ENCODE measurements at regions not wholly inside any gene's neighbourhood (a gene's known extent, or its start where the extent isn't known, plus 50 kb on each side); places are given as distances from the start of the nearest gene placed in this dataset.

- WGBS, 2 donors, result 55 to 70% methylated on average over 3 of the region's 3 CpGs
- Histone ChIP-seq H3K27me3 (no peaks in the 10 kb centered on the region), H3K9me3 (no peaks in the 10 kb centered on the region), H3K4me1 (peaks cover 0 to 5% (median 0%) of the 10 kb centered on the region in 4 donors), H3K27ac (no peak overlapping the region), H3K4me3 (no peak overlapping the region), H3K36me3 (no peaks in the 10 kb centered on the region)
- TF ChIP-seq CTCF (IDR thresholded peaks at IDR 0.05) (no peak), EP300 (IDR thresholded peaks at IDR 0.05) (no peak), POLR2A (IDR thresholded peaks at IDR 0.05) (no peak)
- no peak for DNase-seq (ENCODE audit: low spot score in 2 of 2)
These were observed 92.5 kb downstream of the GASK1B start for GRCh38 chr4:158080354-158080753.

GRCh38 chr4:158079661-158080060 is 93.2 kb downstream of the GASK1B start:
- WGBS, 2 donors, result 51 to 54% methylated on average over 2 of the region's 2 CpGs
- TF ChIP-seq POLR2A (IDR thresholded peaks at IDR 0.05) (no peak), EP300 (IDR thresholded peaks at IDR 0.05) (no peak), CTCF (IDR thresholded peaks at IDR 0.05) (no peak)
- Histone ChIP-seq H3K27ac (no peak overlapping the region), H3K9me3 (no peaks in the 10 kb centered on the region), H3K4me3 (no peak overlapping the region), H3K4me1 (peaks cover 0 to 5% (median 0%) of the 10 kb centered on the region in 4 donors), H3K27me3 (no peaks in the 10 kb centered on the region), H3K36me3 (no peaks in the 10 kb centered on the region)
- no peak for DNase-seq (ENCODE audit: low spot score in 2 of 2)

- Histone ChIP-seq H3K27ac (no peak overlapping the region), H3K9me3 (no peaks in the 10 kb centered on the region), H3K4me3 (no peak overlapping the region), H3K4me1 (peaks cover 0 to 5% (median 0%) of the 10 kb centered on the region in 4 donors), H3K27me3 (no peaks in the 10 kb centered on the region), H3K36me3 (no peaks in the 10 kb centered on the region)
- no peak for TF ChIP-seq EP300 (IDR thresholded peaks at IDR 0.05)
- TF ChIP-seq CTCF (IDR thresholded peaks at IDR 0.05), result no peak
- TF ChIP-seq POLR2A (IDR thresholded peaks at IDR 0.05), result no peak
- WGBS, 2 donors, result 96 to 97% methylated on average over 2 of the region's 2 CpGs
- no peak for DNase-seq (ENCODE audit: low spot score in 2 of 2)
These were observed 95.0 kb downstream of the GASK1B start for GRCh38 chr4:158077835-158078234.

GRCh38 chr4:158074851-158075250 is 98.0 kb downstream of the GASK1B start:
- no peaks in the 10 kb centered on the region for H3K4me1 ChIP-seq
- 91 to 92% methylated on average over 5 of the region's 5 CpGs for WGBS, 2 donors

GRCh38 chr4:158071931-158072330 is 100.9 kb downstream of the GASK1B start:
- Histone ChIP-seq H3K4me1 (peaks cover 0 to 13% (median 0%) of the 10 kb centered on the region in 4 donors), H3K36me3 (no peaks in the 10 kb centered on the region), H3K27me3 (no peaks in the 10 kb centered on the region), H3K27ac (no peak overlapping the region), H3K4me3 (no peak overlapping the region), H3K9me3 (no peaks in the 10 kb centered on the region)
- WGBS, 2 donors, result 58 to 59% methylated on average over 4 of the region's 4 CpGs
- no peak for DNase-seq (ENCODE audit: low spot score in 2 of 2)
- TF ChIP-seq CTCF (IDR thresholded peaks at IDR 0.05), result no peak
- TF ChIP-seq POLR2A (IDR thresholded peaks at IDR 0.05), result no peak
- TF ChIP-seq EP300 (IDR thresholded peaks at IDR 0.05), result no peak

More at GRCh38 chr4:158074851-158075250, 98.0 kb downstream of the GASK1B start:
- TF ChIP-seq CTCF (IDR thresholded peaks at IDR 0.05) (no peak), POLR2A (IDR thresholded peaks at IDR 0.05) (no peak), EP300 (IDR thresholded peaks at IDR 0.05) (no peak)
- Histone ChIP-seq H3K9me3 (no peaks in the 10 kb centered on the region), H3K4me3 (no peak overlapping the region), H3K36me3 (no peaks in the 10 kb centered on the region), H3K27ac (no peak overlapping the region), H3K27me3 (no peaks in the 10 kb centered on the region)
- no peak for DNase-seq (ENCODE audit: low spot score in 2 of 2)

All from tibial nerve (tissue), 4 donors.